K562 (cell line): ENCODE measurements at regions not wholly inside any gene's neighbourhood (a gene's known extent, or its start where the extent isn't known, plus 50 kb on each side); places are given as distances from the start of the nearest gene placed in this dataset.

Source experiments
- ATAC-seq: fragments of 200-7000 bp; cut with Tn5 transposase; 3 replicates; pipeline ENCODE4 v1.9.1; 2020; ENCODE audit warnings: moderate library complexity
- BruUV-seq: library from RNA; stranded (reverse); fragments of 400-500 nt; replicated peaks from 2 replicates; lab custom pipeline; 2021; lab: Mats Ljungman, UMichigan
- CTCF ChIA-PET: fragments of 300-600 bp; formaldehyde crosslinking; extraction: SDS; loops from one replicate; lab custom pipeline; 2021; ENCODE audit warnings: low intra/inter-chr PET ratio; lab: Yijun Ruan, JAX
- POLR2A ChIA-PET: fragments of 300-600, 350-650 bp; sonication (Branson Sonifier 250); formaldehyde crosslinking; extraction: SDS; loops from one replicate; lab custom pipeline; 2021; ENCODE audit warnings: antibody characterized with exemption, inconsistent platforms; lab: Yijun Ruan, JAX
- DNase-seq, 4 experiments: peaks; one replicate each; pipeline versions ENCODE4 v3.0.0 to v3.0.0-alpha.2; 2011 to 2018; ENCODE audit warnings: low spot score in 3 of 4, mixed read lengths in 3 of 4; ENCODE audit errors: extremely low read depth in 1 of 4
- FAIRE-seq: peaks from 2 replicates; lab custom pipeline; 2011; peaks lifted over from hg19 to GRCh38; lab: Jason Lieb, UNC
- H2AFZ ChIP-seq: 2 replicates; pipeline ENCODE4 v1.6.0; 2011; ENCODE audit warnings: low read depth, low read length, control low read depth, inconsistent platforms
- H3K27ac ChIP-seq: fragments of 200-600 bp; 3 replicates; pipeline ENCODE4 v1.8.0; 2011; ENCODE audit warnings: low read depth, mild to moderate bottlenecking, control low read depth, inconsistent platforms, low read length, moderate library complexity, mixed read lengths; ENCODE audit errors: extremely low read depth
- H3K27me3 ChIP-seq, 2 experiments: fragments of 300-600 bp in 1 of 2; 2 replicates in 1 of 2; 3 replicates in 1 of 2; pipeline versions ENCODE4 v1.6.0 to v1.8.0; 2011; ENCODE audit warnings: inconsistent platforms in 2 of 2, low read length in 2 of 2, mild to moderate bottlenecking in 1 of 2, mixed read lengths in 1 of 2, moderate library complexity in 1 of 2; ENCODE audit not compliant: control insufficient read depth in 2 of 2, insufficient read depth in 2 of 2
- H3K36me3 ChIP-seq: fragments of 300-600 bp; 3 replicates; pipeline ENCODE4 v1.8.0; 2011; ENCODE audit warnings: mild to moderate bottlenecking, low read length, inconsistent platforms; ENCODE audit not compliant: control insufficient read depth, insufficient read depth
- H3K4me1 ChIP-seq, 2 experiments: fragments of 200-600 bp in 1 of 2; replicated peaks in 1 of 2; 2 replicates in 1 of 2; 3 replicates in 1 of 2; pipeline versions ENCODE4 v1.5.1 to v1.8.0; 2011; ENCODE audit warnings: inconsistent platforms in 2 of 2, low read length in 2 of 2, mild to moderate bottlenecking in 1 of 2, mixed read lengths in 1 of 2, moderate library complexity in 1 of 2; ENCODE audit not compliant: control insufficient read depth in 2 of 2, insufficient read depth in 2 of 2
- H3K4me2 ChIP-seq: 2 replicates; pipeline ENCODE4 v1.6.1; 2011; ENCODE audit warnings: low read length, control low read depth, inconsistent platforms, mixed read lengths; ENCODE audit not compliant: insufficient read depth
- H3K4me3 ChIP-seq: fragments of 200-600 bp; sonication (generic), shearing (Covaris generic); 2 replicates; pipeline ENCODE4 v1.5.1; 2016; ENCODE audit warnings: control low read depth, inconsistent platforms
- H3K79me2 ChIP-seq: fragments of 200-600 bp; 3 replicates; pipeline ENCODE4 v1.8.0; 2011; ENCODE audit warnings: low read length, inconsistent platforms; ENCODE audit not compliant: control insufficient read depth, insufficient read depth
- H3K9ac ChIP-seq, 2 experiments: 2 replicates each; pipeline versions ENCODE4 v1.6.0 to v1.6.1; 2011; ENCODE audit warnings: low read depth in 2 of 2, low read length in 2 of 2, control low read depth in 1 of 2, inconsistent platforms in 1 of 2, mild to moderate bottlenecking in 1 of 2, mixed read lengths in 1 of 2; ENCODE audit not compliant: insufficient read depth in 1 of 2
- H3K9me1 ChIP-seq: one replicate; pipeline ENCODE4 v1.6.0; 2011; ENCODE audit warnings: inconsistent platforms, mild to moderate bottlenecking, low read length, moderate library complexity; ENCODE audit not compliant: control insufficient read depth, insufficient read depth
- H3K9me3 ChIP-seq: replicated peaks from 2 replicates; pipeline ENCODE4 v1.5.1; 2011; ENCODE audit warnings: low read depth, low read length, inconsistent platforms; ENCODE audit not compliant: control insufficient read depth, insufficient read depth
- H4K20me1 ChIP-seq: replicated peaks from 2 replicates; pipeline ENCODE4 v1.6.1; 2011; ENCODE audit warnings: low read length, inconsistent platforms, mixed read lengths; ENCODE audit not compliant: control insufficient read depth, insufficient read depth
- CREM ChIP-seq: IDR thresholded peaks from 2 replicates; pipeline ENCODE4 v1.6.1; 2014; ENCODE audit warnings: antibody characterized with exemption, low read depth
- ETV6 ChIP-seq, 3 experiments: fragments of 150-350 bp in 1 of 3; sonication (generic) in 1 of 3; formaldehyde crosslinking in 1 of 3; IDR thresholded peaks; 2 replicates each; pipeline versions ENCODE4 v1.6.1 to v1.8.0; 2014 to 2022; ENCODE audit warnings: borderline replicate concordance in 2 of 3, low read depth in 2 of 3, antibody characterized with exemption in 1 of 3, low read length in 1 of 3, mild to moderate bottlenecking in 1 of 3, missing genetic modification reagents in 1 of 3
- HSF4 ChIP-seq: fragments of 250-450 bp; sonication (Bioruptor Pico); IDR thresholded peaks from 2 replicates; pipeline ENCODE4 v2.1.2; 2022; ENCODE audit warnings: mild to moderate bottlenecking, moderate library complexity, borderline replicate concordance
- RBM17 ChIP-seq: fragments of 200-400 bp; formaldehyde crosslinking; IDR thresholded peaks from 2 replicates; pipeline ENCODE4 v1.6.1; 2017; ENCODE audit warnings: low read depth, mild to moderate bottlenecking, low read length, borderline replicate concordance
- THRA ChIP-seq: fragments of 450-650 bp; IDR thresholded peaks from 2 replicates; pipeline ENCODE4 v1.6.1; 2017; ENCODE audit warnings: mild to moderate bottlenecking, moderate library complexity
- ZFP1 ChIP-seq: fragments of 450-650 bp; formaldehyde crosslinking; IDR thresholded peaks from 2 replicates; pipeline ENCODE4 v1.4.0; 2020; ENCODE audit warnings: mild to moderate bottlenecking, mixed read lengths
- WGBS: fragments of 100-300 bp; shearing (Covaris generic); methylation state at CpG from one replicate; pipeline ENCODE4 v1.1.6; 2016; ENCODE audit warnings: low coverage, mixed read lengths; ENCODE audit not compliant: insufficient coverage; ENCODE audit errors: missing lambda C conversion rate; 5-methylcytosine and 5-hydroxymethylcytosine counted together
- in situ Hi-C: fragments of 300-500 bp; cut with MboI; formaldehyde crosslinking; loops from 4 replicates; pipeline ENCODE4 v1.15.0; 2018; ENCODE audit warnings: inconsistent platforms, mixed read lengths
- intact Hi-C: fragments of 100-400 bp; cut with micrococcal nuclease; formaldehyde crosslinking; loops from 2 replicates; pipeline ENCODE4 v1.14.2; 2022

- Histone ChIP-seq H4K20me1 (no peaks in the 10 kb centered on the region), H3K4me1 (no peaks in the 10 kb centered on the region), H3K9me3 (no peaks in the 10 kb centered on the region), H3K79me2 (no peaks in the 10 kb centered on the region), H3K9me1 (no peaks in the 10 kb centered on the region), H3K4me2 (no peak overlapping the region), H3K36me3 (no peaks in the 10 kb centered on the region), H3K27me3 (no peaks in the 10 kb centered on the region), H3K27ac (no peak overlapping the region), H3K4me3 (no peak overlapping the region), H3K9ac (no peak overlapping the region), H2AFZ (no peak overlapping the region)
- TF ChIP-seq CREM (no peak), THRA (no peak), HSF4 (CRISPR knock-in tag) (no peak), RBM17 (no peak), ZFP1 (CRISPR knock-in tag) (no peak), ETV6 (IDR thresholded peaks at IDR 0.05; ENCODE audit: borderline replicate concordance in 1 of 2, low read depth in 2 of 2, low read length in 1 of 2) (no peak), ETV6 (CRISPR knock-in tag; IDR thresholded peaks at IDR 0.05; ENCODE audit: borderline replicate concordance) (no peak)
- no TSS peak for BruUV-seq
- DNase-seq (no peak), ATAC-seq (no peak), FAIRE-seq (no peak)
- CTCF ChIA-PET = no interaction called here
- POLR2A ChIA-PET = no interaction called here
- intact Hi-C loops = no loop called here
- 3% methylated on average over 3 of the region's 3 CpGs for WGBS
- in situ Hi-C loops = no loop called here
Observed at GRCh38 chr6:132995432-132995831, 181.1 kb downstream of the RPS12 start.
